ENCODE measurements at regions not wholly inside any gene's neighbourhood (a gene's known extent, or its start where the extent isn't known, plus 50 kb on each side); places are given as distances from the start of the nearest gene placed in this dataset.

GRCh38 chr1:234662148-234662547 is 52.2 kb upstream of the IRF2BP2 start:
- no peak for TF ChIP-seq POLR2A (IDR thresholded peaks at IDR 0.05; ENCODE audit: low read depth, low read length)
- no peak for TF ChIP-seq TAF1 (IDR thresholded peaks at IDR 0.05; ENCODE audit: borderline replicate concordance, low read depth, low read length)
- no peak for TF ChIP-seq POLR2AphosphoS5 (IDR thresholded peaks at IDR 0.05; ENCODE audit: low read depth, low read length)
